GM12892 (cell line): ENCODE measurements at regions not wholly inside any gene's neighbourhood (a gene's known extent, or its start where the extent isn't known, plus 50 kb on each side); places are given as distances from the start of the nearest gene placed in this dataset.

Source experiments
- POLR2A ChIP-seq: IDR thresholded peaks from 2 replicates; pipeline ENCODE4 v1.6.1; 2011; ENCODE audit warnings: low read depth, low read length, control low read depth
- POLR2AphosphoS5 ChIP-seq: IDR thresholded peaks from 2 replicates; pipeline ENCODE4 v1.6.1; 2011; ENCODE audit warnings: low read depth, low read length, control low read depth
- TAF1 ChIP-seq: IDR thresholded peaks from 2 replicates; pipeline ENCODE4 v1.6.1; 2011; ENCODE audit warnings: low read depth, mild to moderate bottlenecking, control low read depth, low read length, borderline replicate concordance

DNA sequence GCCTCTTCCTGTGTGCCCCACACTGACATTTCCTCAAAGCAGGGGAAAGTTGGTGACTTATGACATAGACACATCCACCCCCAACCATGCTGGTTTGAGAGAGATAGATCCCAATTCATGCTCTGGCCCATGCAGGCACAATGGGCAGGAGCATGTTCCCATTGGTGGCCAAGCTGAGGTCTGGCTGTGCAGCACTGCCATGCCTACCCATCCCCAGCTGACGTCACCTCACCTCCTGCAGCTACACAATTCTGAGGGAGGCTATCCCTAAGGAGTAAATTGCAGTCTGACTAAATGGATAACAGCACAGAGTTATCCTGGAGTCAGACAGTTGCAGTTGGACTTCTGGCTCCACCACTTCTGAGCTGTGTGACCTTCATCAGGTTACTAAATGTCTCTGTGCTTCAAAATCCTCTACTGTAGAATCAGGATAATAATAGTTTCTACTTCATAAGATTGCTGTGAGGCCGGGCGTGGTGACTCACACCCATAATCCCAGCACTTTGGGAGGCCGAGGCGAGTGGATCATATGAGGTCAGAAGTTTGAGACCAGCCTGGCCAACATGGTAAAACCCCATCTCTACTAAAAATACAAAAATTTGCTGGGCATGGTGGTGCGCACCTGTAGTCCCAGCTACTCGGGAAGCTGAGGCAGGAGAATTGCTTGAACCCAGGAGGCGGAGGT, 323.9 kb downstream of the BCL11B start:
- TF ChIP-seq POLR2AphosphoS5 (no peak), TAF1 (no peak), POLR2A (no peak)
